HG03521 (cell line): ENCODE measurements at regions not wholly inside any gene's neighbourhood (a gene's known extent, or its start where the extent isn't known, plus 50 kb on each side); places are given as distances from the start of the nearest gene placed in this dataset.
"Not testable (repeated sequence)": the region's sequence is repeated elsewhere in the genome, so short reads cannot be mapped to it uniquely, and the experiment has no call there.

ENCODE experiments used
- ATAC-seq: cut with Tn5 transposase; IDR thresholded peaks from one replicate; pipeline ENCODE4 v1.9.1; 2021; ENCODE audit warnings: mild to moderate bottlenecking, moderate library complexity; ENCODE audit not compliant: unreplicated experiment

GRCh38 chr1:199089393-199090122 lies 450.7 kb downstream of the PTPRC start:
- peak; percentile 83 for ATAC-seq

GRCh38 chr1:199095628-199096027 lies 456.8 kb downstream of the PTPRC start:
- ATAC-seq = not testable (repeated sequence)

- no peak for ATAC-seq
These were observed 457.8 kb downstream of the PTPRC start for GRCh38 chr1:199096591-199096990.

GRCh38 chr1:199098468-199098867 lies 459.6 kb downstream of the PTPRC start:
- ATAC-seq = no peak

- ATAC-seq = no peak
These were observed 462.3 kb downstream of the PTPRC start for GRCh38 chr1:199101139-199101538.

GRCh38 chr1:199101635-199102034 lies 462.8 kb downstream of the PTPRC start:
- ATAC-seq = no peak

GRCh38 chr1:199102239-199102638 lies 463.4 kb downstream of the PTPRC start:
- no peak for ATAC-seq

GRCh38 chr1:199109160-199109559 lies 470.3 kb downstream of the PTPRC start:
- ATAC-seq = no peak

- ATAC-seq = no peak
These were observed 473.5 kb downstream of the PTPRC start for GRCh38 chr1:199112365-199112764.

- no peak for ATAC-seq
These were observed 474.5 kb downstream of the PTPRC start for GRCh38 chr1:199113265-199113869.

GRCh38 chr1:199116488-199116887 lies 477.6 kb downstream of the PTPRC start:
- ATAC-seq = no peak

GRCh38 chr1:199121047-199121446 lies 482.2 kb downstream of the PTPRC start:
- ATAC-seq = no peak

- no peak for ATAC-seq
These were observed 483.2 kb downstream of the PTPRC start for GRCh38 chr1:199122085-199122484.

GRCh38 chr1:199122532-199123311 lies 483.9 kb downstream of the PTPRC start:
- ATAC-seq = no peak

GRCh38 chr1:199123615-199124014 lies 484.8 kb downstream of the PTPRC start:
- ATAC-seq = no peak

- ATAC-seq = no peak
These were observed 485.5 kb downstream of the PTPRC start for GRCh38 chr1:199124351-199124750.

GRCh38 chr1:199129247-199129646 lies 490.4 kb downstream of the PTPRC start:
- no peak for ATAC-seq

- ATAC-seq = no peak
These were observed 493.2 kb downstream of the PTPRC start for GRCh38 chr1:199132006-199132405.

GRCh38 chr1:199135901-199136300 lies 497.1 kb downstream of the PTPRC start:
- no peak for ATAC-seq

GRCh38 chr1:199138061-199138460 lies 499.2 kb downstream of the PTPRC start:
- no peak for ATAC-seq

GRCh38 chr1:199149591-199149990 lies 510.8 kb downstream of the PTPRC start:
- ATAC-seq = no peak

- no peak for ATAC-seq
These were observed 511.9 kb downstream of the PTPRC start for GRCh38 chr1:199150756-199151155.
